Upper lobe of left lung (tissue), 6 donors: ENCODE measurements at regions not wholly inside any gene's neighbourhood (a gene's known extent, or its start where the extent isn't known, plus 50 kb on each side); places are given as distances from the start of the nearest gene placed in this dataset.

Source experiments
- ATAC-seq, 2 donors: fragments of 200-7000 bp; cut with Tn5 transposase; one replicate each; pipeline ENCODE4 v1.9.1; 2022; ENCODE audit warnings: mild to moderate bottlenecking in 2 of 2, moderate library complexity in 2 of 2; ENCODE audit not compliant: low FRiP score in 2 of 2
- DNase-seq, 2 donors: peaks; one replicate each; pipeline ENCODE4 v3.0.0-alpha.2; 2019 to 2020
- H3K27ac ChIP-seq, 4 donors: fragments of 200-600 bp; sonication (generic); one replicate each; pipeline ENCODE4 v1.5.1; 2016 to 2019
- H3K27me3 ChIP-seq, 4 donors: fragments of 200-600 bp; sonication (generic); one replicate each; pipeline ENCODE4 v1.5.1; 2017 to 2019
- H3K36me3 ChIP-seq, 4 donors: fragments of 200-600 bp; sonication (generic); one replicate each; pipeline ENCODE4 v1.5.1; 2016 to 2019
- H3K4me1 ChIP-seq, 4 donors: fragments of 200-600 bp; sonication (generic); one replicate each; pipeline ENCODE4 v1.5.1; 2018 to 2019
- H3K4me3 ChIP-seq, 4 donors: fragments of 200-600 bp; sonication (generic); one replicate each; pipeline ENCODE4 v1.5.1; 2017 to 2019; ENCODE audit warnings: mild to moderate bottlenecking in 2 of 4, moderate library complexity in 1 of 4
- H3K9me3 ChIP-seq, 4 donors: fragments of 200-600 bp; sonication (generic); one replicate each; pipeline ENCODE4 v1.5.1; 2018 to 2019
- EP300 ChIP-seq, 4 donors: sonication (generic); formaldehyde crosslinking; IDR thresholded peaks; one replicate each; pipeline ENCODE4 v1.5.1; 2017; ENCODE audit warnings: antibody characterized with exemption in 4 of 4, control low read depth in 2 of 4
- POLR2A ChIP-seq, 4 donors: fragments of 450-650 bp; IDR thresholded peaks; one replicate each; pipeline ENCODE4 v1.5.1; 2016 to 2017; ENCODE audit warnings: antibody characterized with exemption in 4 of 4, mild to moderate bottlenecking in 2 of 4
- POLR2AphosphoS5 ChIP-seq, 2 donors: sonication (generic); formaldehyde crosslinking; IDR thresholded peaks; one replicate each; pipeline ENCODE4 v1.5.1; 2017; ENCODE audit warnings: antibody characterized with exemption in 2 of 2
- WGBS, 2 donors: methylation state at CpG; one replicate each; pipeline ENCODE4 v1.1.5; 2017 to 2018; 5-methylcytosine and 5-hydroxymethylcytosine counted together
- TF ChIP-seq, protein P1 (sequence below), 6 experiments: fragments of 450-650 bp in 4 of 6; fragments of 200-600 bp in 2 of 6; sonication (generic) in 2 of 6; IDR thresholded peaks; one replicate each; pipeline ENCODE4 v1.5.1; 2016 to 2019; ENCODE audit warnings: antibody characterized with exemption in 6 of 6
- donor health status: DM: no; HTN: no; CAD: no; lungs with moderate emphysema.
- donor health status: DM: no; HTN: yes; CAD: no; lungs with severe emphysema.

DNA sequence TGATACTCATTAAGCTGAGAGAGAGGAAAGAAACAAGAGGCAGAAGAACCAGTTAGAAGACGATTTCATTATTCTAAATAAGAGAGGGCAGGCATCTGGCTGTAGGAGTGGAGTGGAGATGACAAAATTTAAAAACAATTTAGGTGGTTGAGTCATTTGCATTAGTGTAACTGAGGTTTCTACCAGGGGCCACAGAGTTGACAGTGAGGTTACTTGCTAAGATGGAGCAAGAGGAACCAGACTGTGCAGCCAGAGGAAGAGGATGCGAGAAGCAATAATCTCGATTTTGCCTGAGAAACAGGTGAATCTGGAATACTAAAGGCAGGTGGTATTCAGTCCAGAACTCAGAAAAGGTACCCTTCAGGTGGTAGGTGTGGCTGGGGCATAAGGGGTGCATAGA lies 491.9 kb downstream of the MID1IP1 start:
- no peak for DNase-seq
- no peak overlapping the region for H3K4me3 ChIP-seq
- WGBS, 2 donors = 80 to 86% methylated on average over 3 of the region's 3 CpGs
- no peaks in the 10 kb centered on the region for H3K27me3 ChIP-seq
- no peaks in the 10 kb centered on the region for H3K36me3 ChIP-seq
- H3K4me1 ChIP-seq = no peaks in the 10 kb centered on the region
- H3K9me3 ChIP-seq = no peaks in the 10 kb centered on the region
- H3K27ac ChIP-seq = no peak overlapping the region
- TF ChIP-seq POLR2AphosphoS5 (IDR thresholded peaks at IDR 0.05) (no peak), EP300 (IDR thresholded peaks at IDR 0.05) (no peak), POLR2A (IDR thresholded peaks at IDR 0.05) (no peak)
- TF ChIP-seq, protein P1, sequence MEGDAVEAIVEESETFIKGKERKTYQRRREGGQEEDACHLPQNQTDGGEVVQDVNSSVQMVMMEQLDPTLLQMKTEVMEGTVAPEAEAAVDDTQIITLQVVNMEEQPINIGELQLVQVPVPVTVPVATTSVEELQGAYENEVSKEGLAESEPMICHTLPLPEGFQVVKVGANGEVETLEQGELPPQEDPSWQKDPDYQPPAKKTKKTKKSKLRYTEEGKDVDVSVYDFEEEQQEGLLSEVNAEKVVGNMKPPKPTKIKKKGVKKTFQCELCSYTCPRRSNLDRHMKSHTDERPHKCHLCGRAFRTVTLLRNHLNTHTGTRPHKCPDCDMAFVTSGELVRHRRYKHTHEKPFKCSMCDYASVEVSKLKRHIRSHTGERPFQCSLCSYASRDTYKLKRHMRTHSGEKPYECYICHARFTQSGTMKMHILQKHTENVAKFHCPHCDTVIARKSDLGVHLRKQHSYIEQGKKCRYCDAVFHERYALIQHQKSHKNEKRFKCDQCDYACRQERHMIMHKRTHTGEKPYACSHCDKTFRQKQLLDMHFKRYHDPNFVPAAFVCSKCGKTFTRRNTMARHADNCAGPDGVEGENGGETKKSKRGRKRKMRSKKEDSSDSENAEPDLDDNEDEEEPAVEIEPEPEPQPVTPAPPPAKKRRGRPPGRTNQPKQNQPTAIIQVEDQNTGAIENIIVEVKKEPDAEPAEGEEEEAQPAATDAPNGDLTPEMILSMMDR (IDR thresholded peaks at IDR 0.05) = no peak
- no peak for ATAC-seq

DNA sequence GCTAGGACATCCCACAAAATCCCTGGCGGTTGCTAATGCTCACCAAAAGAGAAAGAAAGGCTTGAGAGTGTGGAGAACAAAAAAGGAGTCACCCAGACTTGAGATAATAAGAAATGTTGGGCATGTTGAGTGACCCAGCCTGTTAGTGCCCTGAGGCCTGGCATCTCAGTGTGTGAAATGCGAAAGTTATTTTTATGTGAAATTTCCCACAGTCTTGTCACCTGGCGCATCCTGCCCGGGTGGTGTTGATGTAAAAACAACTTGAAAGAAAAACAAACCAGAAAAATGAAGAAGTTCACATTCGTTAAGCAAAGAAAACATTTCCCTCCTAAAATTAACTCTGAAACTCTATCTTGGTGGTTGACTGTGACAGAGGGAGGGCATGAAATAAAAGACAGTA lies 495.2 kb downstream of the MID1IP1 start:
- Histone ChIP-seq H3K27me3 (no peaks in the 10 kb centered on the region), H3K4me3 (no peak overlapping the region), H3K9me3 (no peaks in the 10 kb centered on the region), H3K4me1 (no peaks in the 10 kb centered on the region), H3K36me3 (no peaks in the 10 kb centered on the region), H3K27ac (no peak overlapping the region)
- DNase-seq = no peak
- no peak for TF ChIP-seq POLR2A (IDR thresholded peaks at IDR 0.05)
- no peak for TF ChIP-seq POLR2AphosphoS5 (IDR thresholded peaks at IDR 0.05)
- WGBS, 2 donors = 84 to 90% methylated on average over 5 of the region's 5 CpGs
- no peak for ATAC-seq

DNA sequence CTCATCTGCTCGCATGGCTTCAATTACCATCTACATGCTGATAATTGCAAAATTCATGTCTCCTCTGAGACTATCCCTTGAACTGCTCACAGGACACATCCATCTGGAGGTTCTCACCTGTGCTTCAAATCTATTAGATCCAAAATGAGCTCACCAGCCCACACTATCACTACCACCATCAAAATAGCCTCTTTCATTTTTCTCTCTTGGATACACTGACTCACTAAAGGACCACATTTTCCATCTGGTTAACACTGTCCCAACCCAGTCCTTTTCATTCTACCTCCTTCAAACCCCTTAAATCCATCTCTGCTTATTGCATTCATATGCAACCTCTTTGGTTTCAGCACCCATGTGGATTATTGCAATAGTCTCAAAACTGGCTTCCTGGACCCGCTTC lies 497.6 kb downstream of the MID1IP1 start:
- no peak for ATAC-seq

DNA sequence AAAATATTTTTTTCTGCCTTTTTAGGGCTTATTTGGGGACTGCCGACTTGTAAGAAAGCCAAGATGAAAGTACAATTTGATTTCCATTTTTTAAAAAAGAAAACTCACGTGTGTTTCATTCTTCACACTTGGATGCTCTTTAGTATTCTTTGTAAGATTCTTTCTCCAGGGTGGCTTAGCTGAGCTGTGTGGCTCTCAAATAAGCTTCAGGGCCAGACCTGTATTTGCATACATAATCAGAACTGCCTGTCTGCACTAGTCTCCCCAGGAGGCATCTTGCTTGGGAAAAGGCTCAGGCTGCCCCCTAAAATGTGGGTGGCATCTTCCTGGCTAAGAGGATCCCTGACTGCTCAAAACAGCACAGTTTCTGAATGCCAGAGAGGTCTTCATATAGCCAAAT lies 498.4 kb downstream of the MID1IP1 start:
- DNase-seq = no peak
- ATAC-seq = no peak
- Histone ChIP-seq H3K27me3 (no peaks in the 10 kb centered on the region), H3K27ac (no peak overlapping the region), H3K4me1 (no peaks in the 10 kb centered on the region), H3K36me3 (no peaks in the 10 kb centered on the region), H3K4me3 (no peak overlapping the region), H3K9me3 (peaks cover 0 to 17% (median 1%) of the 10 kb centered on the region in 4 donors)
- 72 to 93% methylated on average over 2 of the region's 2 CpGs for WGBS, 2 donors
- TF ChIP-seq POLR2AphosphoS5 (IDR thresholded peaks at IDR 0.05) (no peak), EP300 (IDR thresholded peaks at IDR 0.05) (no peak), POLR2A (IDR thresholded peaks at IDR 0.05) (no peak)
- TF ChIP-seq, protein P1 (IDR thresholded peaks at IDR 0.05) = no peak

More for the DNA sequence above, 497.6 kb downstream of the MID1IP1 start:
- Histone ChIP-seq H3K4me3 (no peak overlapping the region), H3K4me1 (no peaks in the 10 kb centered on the region), H3K27me3 (no peaks in the 10 kb centered on the region), H3K36me3 (no peaks in the 10 kb centered on the region), H3K9me3 (peaks cover 0 to 17% (median 1%) of the 10 kb centered on the region in 4 donors), H3K27ac (no peak overlapping the region)
- 86 to 97% methylated on average over 2 of the region's 2 CpGs for WGBS, 2 donors
- no peak for DNase-seq
- no peak for TF ChIP-seq POLR2A (IDR thresholded peaks at IDR 0.05)
- no peak for TF ChIP-seq POLR2AphosphoS5 (IDR thresholded peaks at IDR 0.05)

DNA sequence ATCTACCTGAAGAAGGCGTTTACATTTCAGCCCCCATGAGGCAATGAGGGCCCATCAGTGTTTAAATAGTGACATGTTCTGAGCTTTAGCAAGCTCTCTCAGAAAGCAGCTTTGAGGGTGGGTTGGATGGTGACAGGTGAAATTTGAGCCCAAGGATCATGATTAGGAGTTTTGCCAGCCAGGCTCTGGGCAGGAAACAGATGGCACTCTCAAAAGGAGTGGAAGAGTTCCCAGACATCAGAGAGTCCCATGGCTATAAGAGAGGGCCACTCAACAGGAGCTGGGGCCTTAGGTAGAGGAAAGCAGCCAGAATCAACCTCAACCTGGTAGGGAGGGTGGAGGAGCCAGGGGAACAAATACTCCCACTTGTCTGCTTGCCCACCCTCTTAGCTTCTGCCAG lies 499.8 kb downstream of the MID1IP1 start:
- no peaks in the 10 kb centered on the region for H3K36me3 ChIP-seq
- no peak overlapping the region for H3K27ac ChIP-seq
- no peaks in the 10 kb centered on the region for H3K27me3 ChIP-seq
- WGBS, 2 donors = 80 to 90% methylated on average over 1 of the region's 1 CpG
- ATAC-seq (no peak), DNase-seq (no peak)
- H3K4me3 ChIP-seq = no peak overlapping the region
- peaks cover 0 to 17% (median 1%) of the 10 kb centered on the region in 4 donors for H3K9me3 ChIP-seq
- TF ChIP-seq EP300 (IDR thresholded peaks at IDR 0.05) (no peak), POLR2AphosphoS5 (IDR thresholded peaks at IDR 0.05) (no peak), POLR2A (IDR thresholded peaks at IDR 0.05) (no peak)
- TF ChIP-seq, protein P1 (IDR thresholded peaks at IDR 0.05) = no peak
- H3K4me1 ChIP-seq = no peaks in the 10 kb centered on the region

DNA sequence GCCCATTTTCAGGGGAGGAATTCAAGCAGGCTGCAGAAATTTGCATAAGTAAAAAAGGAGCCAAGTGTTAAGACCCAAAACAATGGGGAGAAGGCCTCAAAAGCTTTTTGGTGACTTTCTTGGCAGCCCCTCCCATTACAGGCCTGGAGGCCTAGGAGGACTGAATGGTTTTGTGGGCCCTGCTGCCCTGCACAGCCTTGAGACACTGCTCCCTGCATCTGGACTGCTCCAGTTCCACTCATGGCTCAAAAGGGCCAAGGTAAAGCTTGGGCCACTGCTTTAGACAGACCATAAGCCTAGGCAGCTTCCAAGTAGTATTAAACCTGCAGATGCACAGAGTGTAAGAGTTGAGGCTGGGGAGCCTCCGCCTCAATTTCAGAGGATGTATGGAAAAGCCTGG lies 501.6 kb downstream of the MID1IP1 start:
- H3K27ac ChIP-seq = no peak overlapping the region
- no peak for DNase-seq
- H3K4me3 ChIP-seq = no peak overlapping the region
- TF ChIP-seq POLR2AphosphoS5 (IDR thresholded peaks at IDR 0.05) (no peak), EP300 (IDR thresholded peaks at IDR 0.05) (no peak), POLR2A (IDR thresholded peaks at IDR 0.05) (no peak)
- TF ChIP-seq, protein P1 (IDR thresholded peaks at IDR 0.05) = no peak
- 93 to 100% methylated on average over 1 of the region's 1 CpG for WGBS, 2 donors
- H3K9me3 ChIP-seq = peaks cover 0 to 17% (median 1%) of the 10 kb centered on the region in 4 donors
- H3K36me3 ChIP-seq = no peaks in the 10 kb centered on the region
- ATAC-seq = no peak
- H3K4me1 ChIP-seq = no peaks in the 10 kb centered on the region
- no peaks in the 10 kb centered on the region for H3K27me3 ChIP-seq
